SU-DHL-6 (cell line): ENCODE measurements at regions not wholly inside any gene's neighbourhood (a gene's known extent, or its start where the extent isn't known, plus 50 kb on each side); places are given as distances from the start of the nearest gene placed in this dataset.

Experiments used
- H2AFZ ChIP-seq: fragments of 200-600 bp; sonication (generic); 2 replicates; pipeline ENCODE4 v1.6.1; 2014; ENCODE audit warnings: low read depth, mild to moderate bottlenecking, moderate library complexity, mixed read lengths, antibody characterized with exemption, low read length; ENCODE audit not compliant: severe bottlenecking
- H3F3A ChIP-seq: fragments of 200-600 bp; shearing (Covaris generic); 2 replicates; pipeline ENCODE4 v1.6.0; 2016; ENCODE audit warnings: antibody characterized with exemption, mild to moderate bottlenecking; ENCODE audit not compliant: insufficient read depth
- H3K27ac ChIP-seq: fragments of 200-600 bp; sonication (generic); 2 replicates; pipeline ENCODE4 v1.5.1; 2016; ENCODE audit warnings: low read depth, mild to moderate bottlenecking, low read length, moderate library complexity, mixed read lengths
- H3K27me3 ChIP-seq: fragments of 200-600 bp; sonication (generic), shearing (Covaris generic); 2 replicates; pipeline ENCODE4 v1.6.0; 2014; ENCODE audit warnings: mild to moderate bottlenecking, low read length
- H3K36me3 ChIP-seq: fragments of 200-600 bp; sonication (generic); 2 replicates; pipeline ENCODE4 v1.6.1; 2014; ENCODE audit warnings: mild to moderate bottlenecking, low read length, mixed read lengths
- H3K4me2 ChIP-seq: fragments of 300-600, 200-600 bp; shearing (Covaris generic), sonication (generic); 2 replicates; pipeline ENCODE4 v1.6.0; 2014; ENCODE audit warnings: low read length, low read depth, mild to moderate bottlenecking; ENCODE audit not compliant: poor library complexity, severe bottlenecking
- H3K4me3 ChIP-seq: fragments of 200-600 bp; sonication (generic); 2 replicates; pipeline ENCODE4 v1.5.1; 2014; ENCODE audit warnings: antibody characterized with exemption, low read length, mild to moderate bottlenecking, mixed read lengths; ENCODE audit not compliant: insufficient read depth, poor library complexity, severe bottlenecking
- H3K79me2 ChIP-seq: fragments of 200-600 bp; sonication (generic); 2 replicates; pipeline ENCODE4 v1.6.1; 2014; ENCODE audit warnings: mild to moderate bottlenecking, low read length, moderate library complexity; ENCODE audit not compliant: insufficient read depth
- H3K9ac ChIP-seq: fragments of 200-600 bp; sonication (generic); 2 replicates; pipeline ENCODE4 v1.7.0; 2014; ENCODE audit warnings: mild to moderate bottlenecking, low read length
- H3K9me2 ChIP-seq: fragments of 200-600 bp; sonication (generic); replicated peaks from 2 replicates; pipeline ENCODE4 v1.6.1; 2014; ENCODE audit warnings: low read length; ENCODE audit not compliant: insufficient read depth
- H3K9me3 ChIP-seq: fragments of 200-600 bp; sonication (generic); 2 replicates; pipeline ENCODE4 v1.6.1; 2014; ENCODE audit warnings: low read length, mixed read lengths; ENCODE audit not compliant: insufficient read depth
- H4K20me1 ChIP-seq: fragments of 200-600 bp; sonication (generic); 2 replicates; pipeline ENCODE4 v1.6.1; 2014; ENCODE audit warnings: low read depth, mild to moderate bottlenecking, antibody characterized with exemption, low read length, moderate library complexity, mixed read lengths
- CTCF ChIP-seq: fragments of 200-600 bp; sonication (generic); IDR thresholded peaks from one replicate; pipeline ENCODE4 v1.5.1; 2017; ENCODE audit warnings: antibody characterized with exemption, mild to moderate bottlenecking, low read length, moderate library complexity; ENCODE audit not compliant: insufficient read depth, poor library complexity, severe bottlenecking
- EZH2phosphoT487 ChIP-seq: fragments of 200-600 bp; sonication (generic), shearing (Covaris generic); conservative IDR thresholded peaks from 2 replicates; pipeline ENCODE4 v1.6.1; 2018; ENCODE audit warnings: mild to moderate bottlenecking, antibody characterized with exemption, low read length, moderate library complexity, mixed read lengths

GRCh38 chr10:130998046-130998435 lies 313.5 kb downstream of the TCERG1L start:
- no peak overlapping the region for H3K27ac ChIP-seq
- TF ChIP-seq EZH2phosphoT487 (no peak), CTCF (no peak)
- no peaks in the 10 kb centered on the region for H4K20me1 ChIP-seq
- H3K4me3 ChIP-seq: no peak overlapping the region
- H3K4me2 ChIP-seq: no peak overlapping the region
- no peaks in the 10 kb centered on the region for H3F3A ChIP-seq
- H3K36me3 ChIP-seq: no peaks in the 10 kb centered on the region
- no peak overlapping the region for H2AFZ ChIP-seq
- no peaks in the 10 kb centered on the region for H3K9me2 ChIP-seq
- H3K79me2 ChIP-seq: no peaks in the 10 kb centered on the region
- H3K9ac ChIP-seq: no peak overlapping the region
- H3K9me3 ChIP-seq: no peaks in the 10 kb centered on the region
- no peaks in the 10 kb centered on the region for H3K27me3 ChIP-seq

- H3K4me2 ChIP-seq: no peak overlapping the region
- H3K9me2 ChIP-seq: no peaks in the 10 kb centered on the region
- no peaks in the 10 kb centered on the region for H3K9me3 ChIP-seq
- no peaks in the 10 kb centered on the region for H4K20me1 ChIP-seq
- H3K27ac ChIP-seq: no peak overlapping the region
- no peaks in the 10 kb centered on the region for H3F3A ChIP-seq
- no peak overlapping the region for H3K4me3 ChIP-seq
- no peak overlapping the region for H3K9ac ChIP-seq
- H2AFZ ChIP-seq: no peak overlapping the region
- no peak for TF ChIP-seq CTCF
- no peak for TF ChIP-seq EZH2phosphoT487
- no peaks in the 10 kb centered on the region for H3K79me2 ChIP-seq
- no peaks in the 10 kb centered on the region for H3K36me3 ChIP-seq
- H3K27me3 ChIP-seq: no peaks in the 10 kb centered on the region
Observed at GRCh38 chr10:130998642-130999041, 312.9 kb downstream of the TCERG1L start.

GRCh38 chr10:130999376-131000202 lies 311.9 kb downstream of the TCERG1L start:
- Histone ChIP-seq H2AFZ (no peak overlapping the region), H3F3A (no peaks in the 10 kb centered on the region), H3K27me3 (no peaks in the 10 kb centered on the region), H3K9me2 (no peaks in the 10 kb centered on the region), H3K9me3 (no peaks in the 10 kb centered on the region), H3K9ac (no peak overlapping the region), H3K36me3 (no peaks in the 10 kb centered on the region), H3K79me2 (no peaks in the 10 kb centered on the region), H3K4me2 (no peak overlapping the region), H3K4me3 (no peak overlapping the region), H3K27ac (no peak overlapping the region), H4K20me1 (no peaks in the 10 kb centered on the region)
- no peak for TF ChIP-seq CTCF
- no peak for TF ChIP-seq EZH2phosphoT487
